ENCODE measurements at regions not wholly inside any gene's neighbourhood (a gene's known extent, or its start where the extent isn't known, plus 50 kb on each side); places are given as distances from the start of the nearest gene placed in this dataset.

GRCh38 chr12:111253213-111253612 is 115.7 kb downstream of the PHETA1 start:
- TF ChIP-seq EP300 (IDR thresholded peaks at IDR 0.05; ENCODE audit: low read depth), result no peak
- no peak for TF ChIP-seq POLR2AphosphoS5 (IDR thresholded peaks at IDR 0.05)
- TF ChIP-seq POLR2A (IDR thresholded peaks at IDR 0.05), result no peak
- TF ChIP-seq, protein P1, sequence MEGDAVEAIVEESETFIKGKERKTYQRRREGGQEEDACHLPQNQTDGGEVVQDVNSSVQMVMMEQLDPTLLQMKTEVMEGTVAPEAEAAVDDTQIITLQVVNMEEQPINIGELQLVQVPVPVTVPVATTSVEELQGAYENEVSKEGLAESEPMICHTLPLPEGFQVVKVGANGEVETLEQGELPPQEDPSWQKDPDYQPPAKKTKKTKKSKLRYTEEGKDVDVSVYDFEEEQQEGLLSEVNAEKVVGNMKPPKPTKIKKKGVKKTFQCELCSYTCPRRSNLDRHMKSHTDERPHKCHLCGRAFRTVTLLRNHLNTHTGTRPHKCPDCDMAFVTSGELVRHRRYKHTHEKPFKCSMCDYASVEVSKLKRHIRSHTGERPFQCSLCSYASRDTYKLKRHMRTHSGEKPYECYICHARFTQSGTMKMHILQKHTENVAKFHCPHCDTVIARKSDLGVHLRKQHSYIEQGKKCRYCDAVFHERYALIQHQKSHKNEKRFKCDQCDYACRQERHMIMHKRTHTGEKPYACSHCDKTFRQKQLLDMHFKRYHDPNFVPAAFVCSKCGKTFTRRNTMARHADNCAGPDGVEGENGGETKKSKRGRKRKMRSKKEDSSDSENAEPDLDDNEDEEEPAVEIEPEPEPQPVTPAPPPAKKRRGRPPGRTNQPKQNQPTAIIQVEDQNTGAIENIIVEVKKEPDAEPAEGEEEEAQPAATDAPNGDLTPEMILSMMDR (IDR thresholded peaks at IDR 0.05), result no peak

Measured in transverse colon (tissue), 4 donors.